HepG2 (cell line): ENCODE measurements at regions not wholly inside any gene's neighbourhood (a gene's known extent, or its start where the extent isn't known, plus 50 kb on each side); places are given as distances from the start of the nearest gene placed in this dataset.

Experiments used
- ATAC-seq: fragments of 200-7000 bp; cut with Tn5 transposase; 3 replicates; pipeline ENCODE4 v1.9.1; 2020; ENCODE audit warnings: mild to moderate bottlenecking, moderate library complexity
- BruUV-seq: library from RNA; stranded (reverse); fragments of 400-500 nt; replicated peaks from 2 replicates; lab custom pipeline; 2021; lab: Mats Ljungman, UMichigan
- CTCF ChIA-PET: fragments of 300-600 bp; formaldehyde crosslinking; extraction: SDS; loops from one replicate; lab custom pipeline; 2021; ENCODE audit warnings: low total read pairs, inconsistent platforms, low intra/inter-chr PET ratio; lab: Yijun Ruan, JAX
- POLR2A ChIA-PET: fragments of 350-600 bp; sonication (Branson Sonifier 250); formaldehyde crosslinking; loops from one replicate; lab custom pipeline; 2020; ENCODE audit warnings: antibody characterized with exemption, inconsistent platforms; lab: Yijun Ruan, JAX
- DNase-seq: peaks from one replicate; pipeline ENCODE4 v3.0.0-alpha.2; 2015; ENCODE audit warnings: low spot score
- FAIRE-seq: peaks from 3 replicates; lab custom pipeline; 2011; peaks lifted over from hg19 to GRCh38; lab: Jason Lieb, UNC
- H2AFZ ChIP-seq: one replicate; pipeline ENCODE4 v1.6.1; 2011; ENCODE audit warnings: low read length, inconsistent platforms
- H3K27ac ChIP-seq: fragments of 300-600 bp; 3 replicates; pipeline ENCODE4 v1.8.0; 2011; ENCODE audit warnings: mixed run types, mild to moderate bottlenecking, mixed read lengths, low read length, inconsistent platforms; ENCODE audit not compliant: insufficient read depth; ENCODE audit errors: extremely low read length
- H3K27me3 ChIP-seq, 2 experiments: fragments of 200-600 bp in 1 of 2; 2 replicates in 1 of 2; 3 replicates in 1 of 2; pipeline versions ENCODE4 v1.6.0 to v1.8.0; 2011; ENCODE audit warnings: low read length in 2 of 2, mild to moderate bottlenecking in 2 of 2, moderate library complexity in 2 of 2, inconsistent platforms in 1 of 2; ENCODE audit not compliant: insufficient read depth in 2 of 2, control insufficient read depth in 1 of 2
- H3K36me3 ChIP-seq, 2 experiments: fragments of 200-600 bp in 1 of 2; replicated peaks in 1 of 2; 2 replicates in 1 of 2; 3 replicates in 1 of 2; pipeline versions ENCODE4 v1.5.1 to v1.8.0; 2011; ENCODE audit warnings: low read length in 2 of 2, inconsistent platforms in 1 of 2; ENCODE audit not compliant: insufficient read depth in 2 of 2, control insufficient read depth in 1 of 2
- H3K4me1 ChIP-seq: 2 replicates; pipeline ENCODE4 v1.5.1; 2012; ENCODE audit warnings: low read length, inconsistent platforms; ENCODE audit not compliant: insufficient read depth
- H3K4me2 ChIP-seq: 2 replicates; pipeline ENCODE4 v1.6.0; 2011; ENCODE audit warnings: low read depth, low read length, inconsistent platforms
- H3K4me3 ChIP-seq, 3 experiments: fragments of 200-600 bp in 1 of 3; sonication (generic), shearing (Covaris generic) in 1 of 3; replicated peaks in 1 of 3; 2 replicates each; pipeline ENCODE4 v1.5.1; 2011 to 2016; ENCODE audit warnings: low read length in 3 of 3, inconsistent platforms in 2 of 3, low read depth in 2 of 3, mild to moderate bottlenecking in 2 of 3, control low read depth in 1 of 3, mixed read lengths in 1 of 3; ENCODE audit not compliant: insufficient read depth in 1 of 3
- H3K79me2 ChIP-seq: one replicate; pipeline ENCODE4 v1.6.1; 2011; ENCODE audit warnings: low read length, inconsistent platforms; ENCODE audit not compliant: insufficient read depth
- H3K9ac ChIP-seq: 2 replicates; pipeline ENCODE4 v1.6.0; 2011; ENCODE audit warnings: mild to moderate bottlenecking, low read depth, low read length, inconsistent platforms; ENCODE audit not compliant: insufficient read depth
- H3K9me3 ChIP-seq: 2 replicates; pipeline ENCODE4 v1.5.1; 2012; ENCODE audit warnings: mild to moderate bottlenecking, low read length
- H4K20me1 ChIP-seq: 2 replicates; pipeline ENCODE4 v1.6.0; 2011; ENCODE audit warnings: inconsistent platforms, mild to moderate bottlenecking, low read length, moderate library complexity; ENCODE audit not compliant: insufficient read depth
- ARHGAP35 ChIP-seq: sonication (generic); formaldehyde crosslinking; IDR thresholded peaks from 2 replicates; pipeline ENCODE4 v1.9.0; 2022; ENCODE audit warnings: mild to moderate bottlenecking, inconsistent platforms, moderate library complexity, missing genetic modification reagents, borderline replicate concordance
- ATRX ChIP-seq: sonication (generic); formaldehyde crosslinking; IDR thresholded peaks from 2 replicates; pipeline ENCODE4 v1.4.0; 2020; ENCODE audit warnings: missing genetic modification reagents, borderline replicate concordance
- DBP ChIP-seq: sonication (generic); formaldehyde crosslinking; IDR thresholded peaks from 2 replicates; pipeline ENCODE4 v1.4.0; 2020; ENCODE audit warnings: missing genetic modification reagents; ENCODE audit errors: not compliant biosample characterization
- KAT2B ChIP-seq: fragments of 150-350 bp; IDR thresholded peaks from 2 replicates; pipeline ENCODE4 v1.6.1; 2014; ENCODE audit warnings: low read depth, low read length, borderline replicate concordance
- MAX ChIP-seq: IDR thresholded peaks from 2 replicates; pipeline ENCODE4 v1.6.1; 2012; ENCODE audit warnings: inconsistent platforms
- SP140L ChIP-seq: sonication (generic); formaldehyde crosslinking; IDR thresholded peaks from 2 replicates; pipeline ENCODE4 v1.4.0; 2020; ENCODE audit warnings: missing genetic modification reagents, borderline replicate concordance
- SP5 ChIP-seq: IDR thresholded peaks from 2 replicates; pipeline ENCODE4 v1.6.1; 2016; ENCODE audit warnings: low read depth, borderline replicate concordance
- TGIF2 ChIP-seq: IDR thresholded peaks from 2 replicates; pipeline ENCODE4 v1.6.1; 2016; ENCODE audit warnings: control low read depth, missing compliant biosample characterization
- ZFP36 ChIP-seq: fragments of 150-350 bp; IDR thresholded peaks from 2 replicates; pipeline ENCODE4 v1.6.1; 2018; ENCODE audit warnings: borderline replicate concordance, low read length, low read depth; ENCODE audit not compliant: partially characterized antibody
- ZNF12 ChIP-seq: sonication (generic); formaldehyde crosslinking; IDR thresholded peaks from 2 replicates; pipeline ENCODE4 v1.5.0; 2020; ENCODE audit warnings: missing genetic modification reagents
- ZNF160 ChIP-seq: sonication (generic); formaldehyde crosslinking; IDR thresholded peaks from 2 replicates; pipeline ENCODE4 v1.8.0; 2022; ENCODE audit warnings: mild to moderate bottlenecking, inconsistent platforms, missing genetic modification reagents
- ZNF224 ChIP-seq: sonication (generic); formaldehyde crosslinking; IDR thresholded peaks from 2 replicates; pipeline ENCODE4 v1.5.0; 2020; ENCODE audit warnings: mild to moderate bottlenecking, missing genetic modification reagents
- ZNF451 ChIP-seq: sonication (generic); formaldehyde crosslinking; IDR thresholded peaks from 2 replicates; pipeline ENCODE4 v1.5.0; 2020; ENCODE audit warnings: mild to moderate bottlenecking, missing genetic modification reagents
- WGBS: methylation state at CpG from one replicate; pipeline ENCODE4 v1.1.6; 2017; ENCODE audit warnings: low lambda C conversion rate; 5-methylcytosine and 5-hydroxymethylcytosine counted together
- in situ Hi-C: cut with HindIII; loops from 2 replicates; pipeline ENCODE4 v1.10.0; 2017; ENCODE audit warnings: low pct_unique_long_range_greater_than_20kb; ENCODE audit not compliant: extremely low pct_ligation_motif_present
- intact Hi-C: fragments of 100-400 bp; cut with micrococcal nuclease; formaldehyde crosslinking; loops from one replicate; pipeline ENCODE4 v1.10.0; 2022; ENCODE audit not compliant: unreplicated experiment
- TF ChIP-seq, protein P1 (sequence below), 2 experiments: sonication (generic) in 1 of 2; formaldehyde crosslinking in 1 of 2; IDR thresholded peaks; 2 replicates each; pipeline versions ENCODE4 v1.6.1 to v1.9.0; 2014 to 2022; ENCODE audit warnings: antibody characterized with exemption in 1 of 2, borderline replicate concordance in 1 of 2, inconsistent platforms in 1 of 2, low read depth in 1 of 2, missing genetic modification reagents in 1 of 2

DNA sequence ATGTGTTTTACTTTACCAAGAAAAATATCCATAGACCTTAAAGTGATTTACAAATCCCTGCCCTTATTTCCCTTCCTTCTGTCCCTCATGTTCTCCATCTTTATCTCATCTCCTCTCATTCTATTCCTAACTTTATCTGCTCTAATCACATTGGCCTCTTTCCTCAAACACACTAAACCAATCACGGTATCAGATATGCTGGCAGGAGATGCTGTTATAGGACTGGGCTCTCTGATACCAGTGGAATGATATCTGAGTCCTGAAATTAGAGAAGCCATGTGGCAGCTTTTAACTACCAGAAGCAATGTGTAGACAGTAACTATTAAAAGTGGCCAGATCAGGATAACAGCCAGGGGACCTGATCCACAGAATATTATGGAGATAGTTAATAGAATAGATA lies 49.9 kb upstream of the GIMD1 start:
- in situ Hi-C loops (no loop called here), intact Hi-C loops (no loop called here)
- Histone ChIP-seq H3K27me3 (no peaks in the 10 kb centered on the region), H4K20me1 (no peaks in the 10 kb centered on the region), H3K4me3 (no peak overlapping the region), H3K36me3 (no peaks in the 10 kb centered on the region), H3K79me2 (no peaks in the 10 kb centered on the region), H3K4me2 (no peak overlapping the region), H3K9ac (no peak overlapping the region), H3K4me1 (peaks cover 15% of the 10 kb centered on the region; the same call in 1 of the 2 replicates)
- no TSS peak for BruUV-seq
- DNase-seq (no peak), ATAC-seq (no peak)
- ChIA-PET CTCF (no interaction called here), POLR2A (no interaction called here)
- 24% methylated on average over 1 of the region's 1 CpG for WGBS
- TF ChIP-seq SP5 (CRISPR knock-in tag) = no peak
- TF ChIP-seq ZNF451 (CRISPR knock-in tag) = no peak
- TF ChIP-seq ZNF12 (CRISPR knock-in tag) = no peak
- no peak for TF ChIP-seq ZNF224
- no peak for TF ChIP-seq ZFP36
- no peak for TF ChIP-seq KAT2B
- no peak for TF ChIP-seq SP140L
- TF ChIP-seq TGIF2 (CRISPR knock-in tag) = no peak
- no peak for TF ChIP-seq MAX
- TF ChIP-seq, protein P1, sequence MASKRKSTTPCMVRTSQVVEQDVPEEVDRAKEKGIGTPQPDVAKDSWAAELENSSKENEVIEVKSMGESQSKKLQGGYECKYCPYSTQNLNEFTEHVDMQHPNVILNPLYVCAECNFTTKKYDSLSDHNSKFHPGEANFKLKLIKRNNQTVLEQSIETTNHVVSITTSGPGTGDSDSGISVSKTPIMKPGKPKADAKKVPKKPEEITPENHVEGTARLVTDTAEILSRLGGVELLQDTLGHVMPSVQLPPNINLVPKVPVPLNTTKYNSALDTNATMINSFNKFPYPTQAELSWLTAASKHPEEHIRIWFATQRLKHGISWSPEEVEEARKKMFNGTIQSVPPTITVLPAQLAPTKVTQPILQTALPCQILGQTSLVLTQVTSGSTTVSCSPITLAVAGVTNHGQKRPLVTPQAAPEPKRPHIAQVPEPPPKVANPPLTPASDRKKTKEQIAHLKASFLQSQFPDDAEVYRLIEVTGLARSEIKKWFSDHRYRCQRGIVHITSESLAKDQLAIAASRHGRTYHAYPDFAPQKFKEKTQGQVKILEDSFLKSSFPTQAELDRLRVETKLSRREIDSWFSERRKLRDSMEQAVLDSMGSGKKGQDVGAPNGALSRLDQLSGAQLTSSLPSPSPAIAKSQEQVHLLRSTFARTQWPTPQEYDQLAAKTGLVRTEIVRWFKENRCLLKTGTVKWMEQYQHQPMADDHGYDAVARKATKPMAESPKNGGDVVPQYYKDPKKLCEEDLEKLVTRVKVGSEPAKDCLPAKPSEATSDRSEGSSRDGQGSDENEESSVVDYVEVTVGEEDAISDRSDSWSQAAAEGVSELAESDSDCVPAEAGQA (IDR thresholded peaks at IDR 0.05; ENCODE audit: low read depth) = no peak
- TF ChIP-seq, protein P1 (CRISPR knock-in tag; IDR thresholded peaks at IDR 0.05; ENCODE audit: borderline replicate concordance) = no peak
- TF ChIP-seq DBP (CRISPR knock-in tag) = no peak
- TF ChIP-seq ZNF160 (CRISPR knock-in tag) = no peak
- no peak for TF ChIP-seq ARHGAP35 (CRISPR knock-in tag)
- no peak for TF ChIP-seq ATRX (CRISPR knock-in tag)
- TF ChIP-seq, all 625 proteins: peak for 0
- H3K9me3 ChIP-seq = no peaks in the 10 kb centered on the region
- H2AFZ ChIP-seq = no peak overlapping the region
- no peak overlapping the region for H3K27ac ChIP-seq
- FAIRE-seq = no peak
